ENCODE measurements at regions not wholly inside any gene's neighbourhood (a gene's known extent, or its start where the extent isn't known, plus 50 kb on each side); places are given as distances from the start of the nearest gene placed in this dataset.

GRCh38 chr11:15536438-15536837 lies 421.7 kb downstream of the INSC start:
- intact Hi-C loops (cut with micrococcal nuclease) = no loop called here
- CTCF ChIA-PET = no interaction called here
- TF ChIP-seq EZH2phosphoT487 (IDR thresholded peaks at IDR 0.05; ENCODE audit: borderline replicate concordance, low read length) (no peak), CTCF (conservative IDR thresholded peaks at IDR 0.05; ENCODE audit: low read depth, low read length) (no peak), EZH2 (IDR thresholded peaks at IDR 0.05; ENCODE audit: low read length, unreplicated experiment) (no peak)
- H3K4me1 ChIP-seq (ENCODE audit: insufficient read depth, low read length) = no peaks in the 10 kb centered on the region
- no peaks in the 10 kb centered on the region for H3K27me3 ChIP-seq (ENCODE audit: low read length)
- no peaks in the 10 kb centered on the region for H3K79me2 ChIP-seq (ENCODE audit: low read length)
- BruUV-seq (replicated peaks) = no TSS peak
- H3K4me3 ChIP-seq (ENCODE audit: low read length) = no peak overlapping the region
- ATAC-seq (no peak), DNase-seq (no peak)
- no peak overlapping the region for H3K4me2 ChIP-seq (ENCODE audit: low read length)
- no peaks in the 10 kb centered on the region for H3K9me2 ChIP-seq (replicated peaks; ENCODE audit: low read length)
- H3K36me3 ChIP-seq (ENCODE audit: low read depth, low read length) = no peaks in the 10 kb centered on the region
- H3K9ac ChIP-seq (ENCODE audit: low read length) = no peak overlapping the region
- H3K9me3 ChIP-seq (ENCODE audit: low read length) = peaks cover 7% of the 10 kb centered on the region; the same call in 1 of the 2 replicates
- H2AFZ ChIP-seq (ENCODE audit: low read length) = no peak overlapping the region
- no peaks in the 10 kb centered on the region for H4K20me1 ChIP-seq (ENCODE audit: low read length)
- no peak overlapping the region for H3K27ac ChIP-seq (ENCODE audit: low read length)
- no peaks in the 10 kb centered on the region for H3F3A ChIP-seq (ENCODE audit: low read length, unreplicated experiment)
- POLR2A ChIA-PET (ENCODE audit: unreplicated experiment) = no interaction called here

- H3K9me3 ChIP-seq (ENCODE audit: low read length) = 0 out of 2 replicates have a peak, but pooled peaks cover 10% of the 10 kb centered on the region
- H3K27me3 ChIP-seq (ENCODE audit: low read length) = no peaks in the 10 kb centered on the region
- TF ChIP-seq EZH2 (IDR thresholded peaks at IDR 0.05; ENCODE audit: low read length, unreplicated experiment) (no peak), EZH2phosphoT487 (IDR thresholded peaks at IDR 0.05; ENCODE audit: borderline replicate concordance, low read length) (no peak), CTCF (conservative IDR thresholded peaks at IDR 0.05; ENCODE audit: low read depth, low read length) (no peak)
- no peak for DNase-seq
- H2AFZ ChIP-seq (ENCODE audit: low read length) = no peak overlapping the region
- no peaks in the 10 kb centered on the region for H3K4me1 ChIP-seq (ENCODE audit: insufficient read depth, low read length)
- no peaks in the 10 kb centered on the region for H3F3A ChIP-seq (ENCODE audit: low read length, unreplicated experiment)
- ChIA-PET CTCF (no interaction called here), POLR2A (ENCODE audit: unreplicated experiment) (no interaction called here)
- no peaks in the 10 kb centered on the region for H3K9me2 ChIP-seq (replicated peaks; ENCODE audit: low read length)
- H4K20me1 ChIP-seq (ENCODE audit: low read length) = no peaks in the 10 kb centered on the region
- no peak overlapping the region for H3K9ac ChIP-seq (ENCODE audit: low read length)
- H3K4me3 ChIP-seq (ENCODE audit: low read length) = no peak overlapping the region
- H3K79me2 ChIP-seq (ENCODE audit: low read length) = no peaks in the 10 kb centered on the region
- H3K36me3 ChIP-seq (ENCODE audit: low read depth, low read length) = no peaks in the 10 kb centered on the region
- no peak for ATAC-seq
- BruUV-seq (replicated peaks) = no TSS peak
- H3K27ac ChIP-seq (ENCODE audit: low read length) = no peak overlapping the region
- intact Hi-C loops (cut with micrococcal nuclease) = no loop called here
- H3K4me2 ChIP-seq (ENCODE audit: low read length) = no peak overlapping the region
Observed at GRCh38 chr11:15539645-15540044, 424.9 kb downstream of the INSC start.

GRCh38 chr11:15541079-15541478 lies 426.4 kb downstream of the INSC start:
- no TSS peak for BruUV-seq (replicated peaks)
- ChIA-PET POLR2A (ENCODE audit: unreplicated experiment) (no interaction called here), CTCF (no interaction called here)
- Histone ChIP-seq H2AFZ (ENCODE audit: low read length) (no peak overlapping the region), H3F3A (ENCODE audit: low read length, unreplicated experiment) (no peaks in the 10 kb centered on the region), H3K27ac (ENCODE audit: low read length) (no peak overlapping the region), H3K9ac (ENCODE audit: low read length) (no peak overlapping the region), H4K20me1 (ENCODE audit: low read length) (no peaks in the 10 kb centered on the region), H3K4me3 (ENCODE audit: low read length) (no peak overlapping the region), H3K36me3 (ENCODE audit: low read depth, low read length) (no peaks in the 10 kb centered on the region), H3K4me1 (ENCODE audit: insufficient read depth, low read length) (no peaks in the 10 kb centered on the region), H3K27me3 (ENCODE audit: low read length) (no peaks in the 10 kb centered on the region), H3K4me2 (ENCODE audit: low read length) (no peak overlapping the region), H3K79me2 (ENCODE audit: low read length) (no peaks in the 10 kb centered on the region), H3K9me3 (ENCODE audit: low read length) (0 out of 2 replicates have a peak, but pooled peaks cover 10% of the 10 kb centered on the region), H3K9me2 (replicated peaks; ENCODE audit: low read length) (no peaks in the 10 kb centered on the region)
- ATAC-seq (no peak), DNase-seq (no peak)
- no peak for TF ChIP-seq EZH2phosphoT487 (IDR thresholded peaks at IDR 0.05; ENCODE audit: borderline replicate concordance, low read length)
- intact Hi-C loops (cut with micrococcal nuclease) = no loop called here
